ENCODE measurements at regions not wholly inside any gene's neighbourhood (a gene's known extent, or its start where the extent isn't known, plus 50 kb on each side); places are given as distances from the start of the nearest gene placed in this dataset.
A peak's percentile ranks its signal among the peaks of the same experiment; 100 is the strongest.

- Histone ChIP-seq H3K4me2 (no peak overlapping the region), H3K27ac (ENCODE audit: low read depth in 2 of 2, low read length in 1 of 2) (no peak overlapping the region), H2AFZ (ENCODE audit: low read depth) (no peak overlapping the region), H3K9me3 (no peaks in the 10 kb centered on the region), H4K20me1 (ENCODE audit: insufficient read depth) (no peaks in the 10 kb centered on the region), H3K79me2 (ENCODE audit: insufficient read depth) (no peaks in the 10 kb centered on the region; the same call in 1 of the 2 replicates), H3K4me3 (ENCODE audit: low read depth in 2 of 2, low read length in 1 of 2) (no peak overlapping the region), H3K36me3 (replicated peaks in 1 of 2; ENCODE audit: control insufficient read depth in 1 of 2, insufficient read depth in 2 of 2, low read length in 1 of 2) (no peaks in the 10 kb centered on the region), H3K9me2 (no peaks in the 10 kb centered on the region), H3K27me3 (ENCODE audit: insufficient read depth) (no peaks in the 10 kb centered on the region), H3F3A (replicated peaks; ENCODE audit: insufficient read depth) (no peaks in the 10 kb centered on the region), H3K4me1 (ENCODE audit: control insufficient read depth in 1 of 2, insufficient read depth in 2 of 2, low read depth in 1 of 2, low read length in 1 of 2) (no peaks in the 10 kb centered on the region), H3K9ac (no peak overlapping the region)
- TF ChIP-seq RAD21 (IDR thresholded peaks at IDR 0.05; ENCODE audit: low read length) (peak; percentile 29; the same call in 1 of the 2 replicates), MEF2A (IDR thresholded peaks at IDR 0.05; ENCODE audit: borderline replicate concordance, low read depth) (no peak), YY1 (IDR thresholded peaks at IDR 0.05; ENCODE audit: low read depth) (no peak), JUND (IDR thresholded peaks at IDR 0.05) (no peak)
- TF ChIP-seq, protein P1, sequence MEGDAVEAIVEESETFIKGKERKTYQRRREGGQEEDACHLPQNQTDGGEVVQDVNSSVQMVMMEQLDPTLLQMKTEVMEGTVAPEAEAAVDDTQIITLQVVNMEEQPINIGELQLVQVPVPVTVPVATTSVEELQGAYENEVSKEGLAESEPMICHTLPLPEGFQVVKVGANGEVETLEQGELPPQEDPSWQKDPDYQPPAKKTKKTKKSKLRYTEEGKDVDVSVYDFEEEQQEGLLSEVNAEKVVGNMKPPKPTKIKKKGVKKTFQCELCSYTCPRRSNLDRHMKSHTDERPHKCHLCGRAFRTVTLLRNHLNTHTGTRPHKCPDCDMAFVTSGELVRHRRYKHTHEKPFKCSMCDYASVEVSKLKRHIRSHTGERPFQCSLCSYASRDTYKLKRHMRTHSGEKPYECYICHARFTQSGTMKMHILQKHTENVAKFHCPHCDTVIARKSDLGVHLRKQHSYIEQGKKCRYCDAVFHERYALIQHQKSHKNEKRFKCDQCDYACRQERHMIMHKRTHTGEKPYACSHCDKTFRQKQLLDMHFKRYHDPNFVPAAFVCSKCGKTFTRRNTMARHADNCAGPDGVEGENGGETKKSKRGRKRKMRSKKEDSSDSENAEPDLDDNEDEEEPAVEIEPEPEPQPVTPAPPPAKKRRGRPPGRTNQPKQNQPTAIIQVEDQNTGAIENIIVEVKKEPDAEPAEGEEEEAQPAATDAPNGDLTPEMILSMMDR (IDR thresholded peaks at IDR 0.05): peak; percentile 54
- POLR2A ChIA-PET: no interaction called here
- 83% methylated on average over 4 of the region's 4 CpGs for WGBS (ENCODE audit: low lambda C conversion rate)
- DNase-seq: no peak
- CTCF ChIA-PET: interaction anchor here (0.7 to 1.4 kb wide), 5 partner anchors 9 to 57 kb away, joined by 3 to 5 read pairs (median 3); no protein-coding TSS in a partner anchor
These were observed 346.9 kb upstream of the DAB1 start for GRCh38 chr1:57770772-57771171.

DNA sequence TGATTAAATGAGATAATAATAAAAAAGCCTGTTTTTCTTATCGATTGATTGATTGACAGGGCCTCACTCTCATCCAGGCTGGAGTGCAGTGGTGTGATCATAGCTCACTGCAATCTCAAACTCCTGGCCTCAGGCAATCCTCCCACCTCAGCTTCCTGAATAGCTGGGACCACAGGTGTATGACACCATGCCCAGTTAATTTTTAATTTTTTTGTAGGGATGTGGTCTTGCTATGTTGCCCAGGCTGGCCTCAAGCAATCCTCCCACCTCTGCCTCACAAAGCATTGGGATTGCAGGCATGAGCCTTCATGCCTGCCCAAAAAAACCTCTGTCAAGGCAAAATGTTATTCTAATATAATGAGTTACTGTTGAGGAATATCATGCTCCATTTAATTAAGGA, 346.4 kb upstream of the DAB1 start:
- no peak overlapping the region for H3K4me3 ChIP-seq (ENCODE audit: low read depth in 2 of 2, low read length in 1 of 2)
- H3K9ac ChIP-seq: no peak overlapping the region
- no peaks in the 10 kb centered on the region for H4K20me1 ChIP-seq (ENCODE audit: insufficient read depth)
- H3K4me2 ChIP-seq: no peak overlapping the region
- no peaks in the 10 kb centered on the region for H3K9me3 ChIP-seq
- 67% methylated on average over 1 of the region's 1 CpG for WGBS (ENCODE audit: low lambda C conversion rate)
- H3K4me1 ChIP-seq (ENCODE audit: control insufficient read depth in 1 of 2, insufficient read depth in 2 of 2, low read depth in 1 of 2, low read length in 1 of 2): no peaks in the 10 kb centered on the region
- no peaks in the 10 kb centered on the region for H3K27me3 ChIP-seq (ENCODE audit: insufficient read depth)
- DNase-seq: no peak
- POLR2A ChIA-PET: no interaction called here
- no peaks in the 10 kb centered on the region for H3K36me3 ChIP-seq (replicated peaks in 1 of 2; ENCODE audit: control insufficient read depth in 1 of 2, insufficient read depth in 2 of 2, low read length in 1 of 2)
- H3K27ac ChIP-seq (ENCODE audit: low read depth in 2 of 2, low read length in 1 of 2): no peak overlapping the region
- no peaks in the 10 kb centered on the region for H3F3A ChIP-seq (replicated peaks; ENCODE audit: insufficient read depth)
- CTCF ChIA-PET: interaction anchor here (1.1 to 1.4 kb wide), 3 partner anchors 10 to 56 kb away, joined by 3 to 4 read pairs (median 3); no protein-coding TSS in a partner anchor
- no peak for TF ChIP-seq RCOR1 (IDR thresholded peaks at IDR 0.05; ENCODE audit: low read length)
- TF ChIP-seq, protein P2, sequence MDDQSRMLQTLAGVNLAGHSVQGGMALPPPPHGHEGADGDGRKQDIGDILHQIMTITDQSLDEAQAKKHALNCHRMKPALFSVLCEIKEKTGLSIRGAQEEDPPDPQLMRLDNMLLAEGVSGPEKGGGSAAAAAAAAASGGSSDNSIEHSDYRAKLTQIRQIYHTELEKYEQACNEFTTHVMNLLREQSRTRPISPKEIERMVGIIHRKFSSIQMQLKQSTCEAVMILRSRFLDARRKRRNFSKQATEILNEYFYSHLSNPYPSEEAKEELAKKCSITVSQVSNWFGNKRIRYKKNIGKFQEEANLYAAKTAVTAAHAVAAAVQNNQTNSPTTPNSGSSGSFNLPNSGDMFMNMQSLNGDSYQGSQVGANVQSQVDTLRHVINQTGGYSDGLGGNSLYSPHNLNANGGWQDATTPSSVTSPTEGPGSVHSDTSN (IDR thresholded peaks at IDR 0.05): no peak
- TF ChIP-seq FOSL2 (IDR thresholded peaks at IDR 0.05; ENCODE audit: borderline replicate concordance, low read depth): no peak
- no peak for TF ChIP-seq SIN3A (IDR thresholded peaks at IDR 0.05; ENCODE audit: borderline replicate concordance, low read depth, low read length)
- no peak for TF ChIP-seq YY1 (IDR thresholded peaks at IDR 0.05; ENCODE audit: low read depth)
- TF ChIP-seq MEF2A (IDR thresholded peaks at IDR 0.05; ENCODE audit: borderline replicate concordance, low read depth): no peak
- TF ChIP-seq EP300 (IDR thresholded peaks at IDR 0.05; ENCODE audit: borderline replicate concordance in 1 of 2, low read depth in 1 of 2, low read length in 1 of 2): no peak
- TF ChIP-seq TCF12 (IDR thresholded peaks at IDR 0.05): no peak
- no peak for TF ChIP-seq MXI1 (IDR thresholded peaks at IDR 0.05; ENCODE audit: low read depth, low read length)
- TF ChIP-seq GABPA (IDR thresholded peaks at IDR 0.05; ENCODE audit: low read depth): no peak
- no peak for TF ChIP-seq POLR2AphosphoS5 (IDR thresholded peaks at IDR 0.05; ENCODE audit: low read depth, low read length)
- TF ChIP-seq RXRA (IDR thresholded peaks at IDR 0.05; ENCODE audit: borderline replicate concordance, low read depth): no peak
- TF ChIP-seq, protein P1 (IDR thresholded peaks at IDR 0.05): no peak
- TF ChIP-seq JUND (IDR thresholded peaks at IDR 0.05): no peak
- no peak for TF ChIP-seq NFIC (IDR thresholded peaks at IDR 0.05; ENCODE audit: borderline replicate concordance)
- TF ChIP-seq NRF1 (IDR thresholded peaks at IDR 0.05; ENCODE audit: low read depth, low read length): no peak
- TF ChIP-seq, protein P3, sequence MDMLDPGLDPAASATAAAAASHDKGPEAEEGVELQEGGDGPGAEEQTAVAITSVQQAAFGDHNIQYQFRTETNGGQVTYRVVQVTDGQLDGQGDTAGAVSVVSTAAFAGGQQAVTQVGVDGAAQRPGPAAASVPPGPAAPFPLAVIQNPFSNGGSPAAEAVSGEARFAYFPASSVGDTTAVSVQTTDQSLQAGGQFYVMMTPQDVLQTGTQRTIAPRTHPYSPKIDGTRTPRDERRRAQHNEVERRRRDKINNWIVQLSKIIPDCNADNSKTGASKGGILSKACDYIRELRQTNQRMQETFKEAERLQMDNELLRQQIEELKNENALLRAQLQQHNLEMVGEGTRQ (IDR thresholded peaks at IDR 0.05; ENCODE audit: borderline replicate concordance, low read depth, low read length): no peak
- no peaks in the 10 kb centered on the region for H3K9me2 ChIP-seq
- no peaks in the 10 kb centered on the region; the same call in 1 of the 2 replicates for H3K79me2 ChIP-seq (ENCODE audit: insufficient read depth)
- no peak overlapping the region for H2AFZ ChIP-seq (ENCODE audit: low read depth)

All from SK-N-SH (cell line).